Heart right ventricle (tissue), 16 donors: ENCODE measurements at regions not wholly inside any gene's neighbourhood (a gene's known extent, or its start where the extent isn't known, plus 50 kb on each side); places are given as distances from the start of the nearest gene placed in this dataset.

Experiments
- ATAC-seq, 8 donors: fragments of 200-7000 bp; cut with Tn5 transposase; one replicate each; pipeline ENCODE4 v1.9.1; 2020; ENCODE audit warnings: mild to moderate bottlenecking in 8 of 8, moderate library complexity in 8 of 8, moderate number of reproducible peaks in 1 of 8
- DNase-seq, 2 donors: peaks; one replicate each; pipeline ENCODE4 v3.0.0-alpha.2; 2020
- H3K27ac ChIP-seq, 10 donors: fragments of 200-600 bp; sonication (generic) in 2 of 10; one replicate each; pipeline versions ENCODE4 v1.5.0 to v1.8.0; 2020 to 2022; ENCODE audit warnings: mild to moderate bottlenecking in 3 of 10
- H3K27me3 ChIP-seq, 7 donors: fragments of 200-600 bp; one replicate each; pipeline ENCODE4 v1.8.0; 2021 to 2022; ENCODE audit warnings: mild to moderate bottlenecking in 2 of 7
- H3K36me3 ChIP-seq, 9 donors: fragments of 200-600 bp; sonication (generic) in 1 of 9; one replicate each; pipeline versions ENCODE4 v1.5.0 to v1.8.0; 2020 to 2022; ENCODE audit warnings: mild to moderate bottlenecking in 2 of 9
- H3K4me1 ChIP-seq, 9 donors: fragments of 200-600 bp; sonication (generic) in 1 of 9; one replicate each; pipeline versions ENCODE4 v1.5.0 to v1.8.0; 2020 to 2022; ENCODE audit warnings: mild to moderate bottlenecking in 4 of 9
- H3K4me3 ChIP-seq, 10 donors: fragments of 200-600 bp; sonication (generic) in 2 of 10; one replicate each; pipeline versions ENCODE4 v1.5.0 to v1.8.0; 2020 to 2022; ENCODE audit warnings: mild to moderate bottlenecking in 7 of 10, moderate library complexity in 2 of 10
- H3K9me3 ChIP-seq, 11 donors: fragments of 200-600 bp in 10 of 11; sonication (generic) in 2 of 11; one replicate each; pipeline versions ENCODE4 v1.5.0 to v1.8.0; 2013 to 2022; ENCODE audit warnings: mild to moderate bottlenecking in 2 of 11, control low read depth in 1 of 11, moderate library complexity in 1 of 11
- WGBS, 2 donors: extraction: QIAGEN DNeasy Blood & Tissue Kit; methylation state at CpG; one replicate each; pipeline ENCODE4 v1.1.7; 2013; ENCODE audit warnings: inconsistent platforms in 1 of 2; 5-methylcytosine and 5-hydroxymethylcytosine counted together
- intact Hi-C, 10 donors: fragments of 100-400 bp; cut with DNase I; formaldehyde crosslinking; loops; one replicate each; pipeline versions ENCODE4 v1.11.1 to v1.14.2; 2022
- TF ChIP-seq, protein P1 (sequence below), 9 donors: fragments of 200-600 bp; sonication (generic) in 2 of 9; IDR thresholded peaks; one replicate each; pipeline versions ENCODE4 v1.5.0 to v1.8.0; 2021 to 2022; ENCODE audit warnings: antibody characterized with exemption in 9 of 9, mild to moderate bottlenecking in 5 of 9, moderate library complexity in 1 of 9
- donor health status: Arrhythmogenic right ventricular cardiomyopathy.
- donor health status: ischemic (EF 13 %, LVEDD 7.1; RV severe dilation, severe dysfunction).
- donor health status: healthy with polysubstance abuse.
- donor health status: DM: no; HTN: yes; CAD: no.
- donor health status: DM: no; HTN: no; CAD: no.
- donor health status: ischemic (EF 25% LVEDD 6.9; RV normal size, moderate dysfunction).
- donor health status: ischemic (EF 25% LVEDD 5.7; RV mildly dilated, moderate dysfunction).
- donor health status: healthy.
- donor health status: DM: yes; HTN: yes; CAD: no.
- donor health status: Ischemic cardiomyopathy.
- donor health status: ischemic (EF 35%, LVEDD 5.7; RV mildly dilated, moderate dysfunction).
- donor health status: nonischemic (EF 11% LVEDD 7.7; RV severe dilation, severe dysfunction).
- donor health status: DM: yes; HTN: yes; CAD: no.
- donor health status: PGD.
- donor health status: ischemic (EF 29% LVEDD 5.4; RV normal size, mild dysfunction).
- donor health status: nonischemic (EF 23%, LVEDD 6.1; RV moderate dilation, normal function).

- no peaks in the 10 kb centered on the region for H3K36me3 ChIP-seq
- no peak for DNase-seq
- 85 to 90% methylated on average over 5 of the region's 5 CpGs for WGBS, 2 donors
Measured at GRCh38 chr5:99702565-99702964, 773.8 kb upstream of the CHD1 start.

DNA sequence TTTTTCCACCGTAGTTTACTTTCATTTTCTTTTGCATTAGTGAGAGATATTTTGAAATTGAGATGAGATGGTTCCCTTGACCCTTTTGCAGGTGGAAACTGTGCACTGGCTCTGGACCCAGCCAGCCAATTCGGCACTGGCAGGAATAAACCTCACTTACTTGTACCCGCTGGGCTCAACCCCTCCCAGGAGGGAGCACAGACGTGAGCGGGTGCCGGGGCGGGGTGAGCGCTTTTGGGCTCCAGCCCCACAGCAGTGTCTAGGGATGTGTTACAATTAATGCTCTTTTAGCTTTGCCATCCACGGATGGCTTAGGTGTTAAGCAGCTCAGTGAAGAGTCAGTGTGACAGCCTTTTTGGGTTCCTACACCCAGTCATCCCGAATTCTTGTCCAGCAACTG, 766.1 kb upstream of the CHD1 start:
- intact Hi-C loops: no loop called here
- H3K4me3 ChIP-seq: no peak overlapping the region
- H3K27me3 ChIP-seq: no peaks in the 10 kb centered on the region
- 89 to 91% methylated on average over 10 of the region's 10 CpGs for WGBS, 2 donors
- DNase-seq: no peak
- H3K36me3 ChIP-seq: no peaks in the 10 kb centered on the region
- no peaks in the 10 kb centered on the region for H3K4me1 ChIP-seq
- no peak overlapping the region for H3K27ac ChIP-seq
- H3K9me3 ChIP-seq: peaks cover 0 to 6% (median 0%) of the 10 kb centered on the region in 11 donors
- TF ChIP-seq, protein P1, sequence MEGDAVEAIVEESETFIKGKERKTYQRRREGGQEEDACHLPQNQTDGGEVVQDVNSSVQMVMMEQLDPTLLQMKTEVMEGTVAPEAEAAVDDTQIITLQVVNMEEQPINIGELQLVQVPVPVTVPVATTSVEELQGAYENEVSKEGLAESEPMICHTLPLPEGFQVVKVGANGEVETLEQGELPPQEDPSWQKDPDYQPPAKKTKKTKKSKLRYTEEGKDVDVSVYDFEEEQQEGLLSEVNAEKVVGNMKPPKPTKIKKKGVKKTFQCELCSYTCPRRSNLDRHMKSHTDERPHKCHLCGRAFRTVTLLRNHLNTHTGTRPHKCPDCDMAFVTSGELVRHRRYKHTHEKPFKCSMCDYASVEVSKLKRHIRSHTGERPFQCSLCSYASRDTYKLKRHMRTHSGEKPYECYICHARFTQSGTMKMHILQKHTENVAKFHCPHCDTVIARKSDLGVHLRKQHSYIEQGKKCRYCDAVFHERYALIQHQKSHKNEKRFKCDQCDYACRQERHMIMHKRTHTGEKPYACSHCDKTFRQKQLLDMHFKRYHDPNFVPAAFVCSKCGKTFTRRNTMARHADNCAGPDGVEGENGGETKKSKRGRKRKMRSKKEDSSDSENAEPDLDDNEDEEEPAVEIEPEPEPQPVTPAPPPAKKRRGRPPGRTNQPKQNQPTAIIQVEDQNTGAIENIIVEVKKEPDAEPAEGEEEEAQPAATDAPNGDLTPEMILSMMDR (IDR thresholded peaks at IDR 0.05): no peak
- ATAC-seq: no peak

More at GRCh38 chr5:99702565-99702964, 773.8 kb upstream of the CHD1 start:
- Histone ChIP-seq H3K4me3 (no peak overlapping the region), H3K27ac (no peak overlapping the region), H3K9me3 (peaks cover 0 to 5% (median 0%) of the 10 kb centered on the region in 11 donors), H3K27me3 (no peaks in the 10 kb centered on the region), H3K4me1 (no peaks in the 10 kb centered on the region)
- intact Hi-C loops: no loop called here
- TF ChIP-seq, protein P1 (IDR thresholded peaks at IDR 0.05): no peak
- no peak for ATAC-seq

GRCh38 chr5:99686538-99686937, 757.7 kb upstream of the CHD1 start:
- ATAC-seq: no peak
- TF ChIP-seq, protein P1 (IDR thresholded peaks at IDR 0.05): no peak
- no peaks in the 10 kb centered on the region for H3K27me3 ChIP-seq
- DNase-seq: no peak
- intact Hi-C loops: no loop called here
- H3K9me3 ChIP-seq: peaks cover 0 to 11% (median 0%) of the 10 kb centered on the region in 11 donors
- H3K36me3 ChIP-seq: no peaks in the 10 kb centered on the region
- H3K4me3 ChIP-seq: no peak overlapping the region
- no peaks in the 10 kb centered on the region for H3K4me1 ChIP-seq
- 72 to 73% methylated on average over 7 of the region's 7 CpGs for WGBS, 2 donors
- H3K27ac ChIP-seq: no peak overlapping the region

- no peaks in the 10 kb centered on the region for H3K36me3 ChIP-seq
- intact Hi-C loops: no loop called here
- peaks cover 0 to 4% (median 0%) of the 10 kb centered on the region in 11 donors for H3K9me3 ChIP-seq
- TF ChIP-seq, protein P1 (IDR thresholded peaks at IDR 0.05): no peak
- ATAC-seq (no peak), DNase-seq (no peak)
- H3K27ac ChIP-seq: no peak overlapping the region
- no peaks in the 10 kb centered on the region for H3K4me1 ChIP-seq
- no peak overlapping the region for H3K4me3 ChIP-seq
- WGBS, 2 donors: 66 to 68% methylated on average over 6 of the region's 6 CpGs
- no peaks in the 10 kb centered on the region for H3K27me3 ChIP-seq
Measured at GRCh38 chr5:99675974-99676373, 747.2 kb upstream of the CHD1 start.
